Neural crest cell (in vitro differentiated cells): ENCODE measurements at regions not wholly inside any gene's neighbourhood (a gene's known extent, or its start where the extent isn't known, plus 50 kb on each side); places are given as distances from the start of the nearest gene placed in this dataset.
"Not testable (repeated sequence)": the region's sequence is repeated elsewhere in the genome, so short reads cannot be mapped to it uniquely, and the experiment has no call there.

Experiments used
- DNase-seq: peaks from one replicate; pipeline ENCODE4 v3.0.0; 2021; ENCODE audit warnings: low read depth, mixed read lengths, low spot score
- H3K27ac Mint-ChIP-seq: one replicate; pipeline ENCODE4 v1.8.0; 2021; ENCODE audit warnings: mild to moderate bottlenecking, mixed read lengths; ENCODE audit not compliant: unreplicated experiment
- H3K27me3 Mint-ChIP-seq: 2 replicates; pipeline ENCODE4 v1.8.0; 2021; ENCODE audit warnings: low read depth, mild to moderate bottlenecking, mixed read lengths
- H3K36me3 Mint-ChIP-seq: 2 replicates; pipeline ENCODE4 v1.8.0; 2021; ENCODE audit warnings: low read depth, mild to moderate bottlenecking, mixed read lengths
- H3K4me1 Mint-ChIP-seq: 2 replicates; pipeline ENCODE4 v1.8.0; 2021; ENCODE audit warnings: mixed read lengths
- H3K4me3 Mint-ChIP-seq: one replicate; pipeline ENCODE4 v1.8.0; 2021; ENCODE audit warnings: mild to moderate bottlenecking, mixed read lengths
- H3K9me3 Mint-ChIP-seq: 2 replicates; pipeline ENCODE4 v1.8.0; 2021; ENCODE audit warnings: mixed read lengths
- CTCF ChIP-seq: fragments of 200-600 bp; sonication (generic); conservative IDR thresholded peaks from 2 replicates; pipeline ENCODE4 v1.5.0; 2021; ENCODE audit warnings: antibody characterized with exemption, mild to moderate bottlenecking

GRCh38 chr14:52142504-52142903 is 73.6 kb upstream of the NID2 start:
- peaks cover 2% of the 10 kb centered on the region for H3K36me3 Mint-ChIP-seq
- H3K27ac Mint-ChIP-seq = no peak overlapping the region
- H3K4me3 Mint-ChIP-seq = no peak overlapping the region
- no peak for TF ChIP-seq CTCF
- H3K27me3 Mint-ChIP-seq = no peaks in the 10 kb centered on the region
- peaks cover 8% of the 10 kb centered on the region for H3K9me3 Mint-ChIP-seq
- no peaks in the 10 kb centered on the region for H3K4me1 Mint-ChIP-seq
- no peak for DNase-seq

GRCh38 chr14:52131640-52132320 is 62.9 kb upstream of the NID2 start:
- peaks cover 9% of the 10 kb centered on the region for H3K36me3 Mint-ChIP-seq
- no peak overlapping the region for H3K27ac Mint-ChIP-seq
- peak; percentile 78 for TF ChIP-seq CTCF

GRCh38 chr14:52129721-52130120 is 60.9 kb upstream of the NID2 start:
- peaks cover 6% of the 10 kb centered on the region for H3K27me3 Mint-ChIP-seq
- peaks cover under 1% of the 10 kb centered on the region for H3K36me3 Mint-ChIP-seq
- TF ChIP-seq CTCF = no peak
- H3K27ac Mint-ChIP-seq = peak overlapping the region; percentile 9
- H3K4me1 Mint-ChIP-seq = peaks cover 23% of the 10 kb centered on the region
- DNase-seq = no peak
- H3K9me3 Mint-ChIP-seq = peaks cover under 1% of the 10 kb centered on the region
- no peak overlapping the region for H3K4me3 Mint-ChIP-seq

More at GRCh38 chr14:52131640-52132320, 62.9 kb upstream of the NID2 start:
- Mint-ChIP-seq H3K4me1 (peaks cover 14% of the 10 kb centered on the region), H3K27me3 (no peaks in the 10 kb centered on the region), H3K4me3 (peak overlapping the region; percentile 8), H3K9me3 (peaks cover 9% of the 10 kb centered on the region)
- peak; percentile 81 for DNase-seq

- no peak for TF ChIP-seq CTCF
- Mint-ChIP-seq H3K27ac (no peak overlapping the region), H3K9me3 (peaks cover 4% of the 10 kb centered on the region), H3K4me3 (no peak overlapping the region), H3K4me1 (peaks cover 38% of the 10 kb centered on the region), H3K27me3 (peaks cover 10% of the 10 kb centered on the region), H3K36me3 (peaks cover 3% of the 10 kb centered on the region)
- no peak for DNase-seq
These were observed 57.0 kb upstream of the NID2 start for GRCh38 chr14:52125885-52126284.

- no peak for TF ChIP-seq CTCF
- Mint-ChIP-seq H3K4me1 (peaks cover 39% of the 10 kb centered on the region), H3K9me3 (peaks cover 4% of the 10 kb centered on the region), H3K36me3 (peaks cover 3% of the 10 kb centered on the region), H3K27me3 (peaks cover 10% of the 10 kb centered on the region), H3K4me3 (peak overlapping the region; percentile 2), H3K27ac (peak overlapping the region; percentile 85)
- no peak for DNase-seq
These were observed 56.2 kb upstream of the NID2 start for GRCh38 chr14:52124791-52125684.

- H3K27me3 Mint-ChIP-seq, H3K36me3 Mint-ChIP-seq, H3K4me3 Mint-ChIP-seq, DNase-seq, H3K9me3 Mint-ChIP-seq, H3K27ac Mint-ChIP-seq: not testable (repeated sequence)
- peaks cover 61% of the 10 kb centered on the region for H3K4me1 Mint-ChIP-seq
These were observed 53.3 kb upstream of the NID2 start for GRCh38 chr14:52122163-52122562.
